ENCODE measurements at regions not wholly inside any gene's neighbourhood (a gene's known extent, or its start where the extent isn't known, plus 50 kb on each side); places are given as distances from the start of the nearest gene placed in this dataset.

GRCh38 chr11:129610545-129610944, 205.1 kb upstream of the TMEM45B start:
- Mint-ChIP-seq H3K4me1 (no peaks in the 10 kb centered on the region; a peak in 1 of 4 replicates), H3K27ac (no peak overlapping the region; a peak in 1 of 7 replicates), H3K27me3 (ENCODE audit: low read depth) (no peaks in the 10 kb centered on the region; the same call in none of the 2 replicates), H3K4me3 (no peak overlapping the region), H3K36me3 (ENCODE audit: insufficient read depth in 1 of 3, low read depth in 3 of 3) (no peaks in the 10 kb centered on the region), H3K9me3 (no peaks in the 10 kb centered on the region)
- Histone ChIP-seq H3K14ac (ENCODE audit: insufficient read depth, low read length) (no peak overlapping the region), H3K27ac (ENCODE audit: insufficient read length, low read depth, low read length) (no peak overlapping the region), H2BK20ac (ENCODE audit: low read depth, low read length, poor library complexity, severe bottlenecking) (no peak overlapping the region), H3K79me2 (ENCODE audit: insufficient read depth, low read length) (no peaks in the 10 kb centered on the region), H4K20me1 (ENCODE audit: control insufficient read depth, insufficient read depth, insufficient read length) (no peaks in the 10 kb centered on the region), H3K4me2 (ENCODE audit: insufficient read depth, insufficient read length, low read length) (no peak overlapping the region), H2BK5ac (ENCODE audit: insufficient read length, low read length) (no peak overlapping the region), H3K9ac (ENCODE audit: extremely low read depth, insufficient read length, low read length) (no peak overlapping the region), H3K4me1 (ENCODE audit: insufficient read depth, low read length) (no peaks in the 10 kb centered on the region), H3K27me3 (ENCODE audit: insufficient read depth, low read length) (no peaks in the 10 kb centered on the region), H3K79me1 (ENCODE audit: insufficient read depth, low read depth, low read length, poor library complexity, severe bottlenecking) (no peaks in the 10 kb centered on the region), H2AK5ac (ENCODE audit: insufficient read length, low read length) (no peak overlapping the region), H3K18ac (ENCODE audit: insufficient read length, low read depth, low read length) (no peak overlapping the region), H3K23ac (ENCODE audit: insufficient read length, low read depth, low read length) (no peak overlapping the region), H3K4ac (ENCODE audit: low read depth, low read length) (no peak overlapping the region), H2BK15ac (ENCODE audit: low read depth, low read length) (no peak overlapping the region), H3K23me2 (ENCODE audit: insufficient read length, low read depth, low read length, poor library complexity, severe bottlenecking) (no peaks in the 10 kb centered on the region), H4K5ac (ENCODE audit: insufficient read length, low read depth, low read length) (no peak overlapping the region), H2AFZ (ENCODE audit: low read length) (no peak overlapping the region), H4K8ac (replicated peaks; ENCODE audit: insufficient read length, low read depth, low read length) (no peak overlapping the region), H4K91ac (ENCODE audit: insufficient read length, low read depth, low read length) (no peak overlapping the region), H3T11ph (ENCODE audit: low read length) (no peak overlapping the region), H2BK12ac (ENCODE audit: insufficient read length, low read depth, low read length) (no peak overlapping the region), H2BK120ac (ENCODE audit: low read depth, low read length, poor library complexity, severe bottlenecking) (no peak overlapping the region), H3K9me3 (ENCODE audit: control insufficient read depth, low read depth, low read length) (no peaks in the 10 kb centered on the region), H3K56ac (ENCODE audit: insufficient read length, low read depth, low read length) (no peak overlapping the region)
- no peak for DNase-seq
- no CpG with 5 or more reads among the region's 5 CpGs for WGBS (ENCODE audit: extremely low coverage, insufficient read length, low lambda C conversion rate)
- TF ChIP-seq CTCF (conservative IDR thresholded peaks at IDR 0.05) = no peak
